ENCODE measurements at regions not wholly inside any gene's neighbourhood (a gene's known extent, or its start where the extent isn't known, plus 50 kb on each side); places are given as distances from the start of the nearest gene placed in this dataset.

GRCh38 chr2:107020392-107020791, 134.4 kb upstream of the ST6GAL2 start:
- TF ChIP-seq SP1 (CRISPR knock-in tag; conservative IDR thresholded peaks at IDR 0.05), result no peak
- no peak for TF ChIP-seq IRF1 (CRISPR knock-in tag; IDR thresholded peaks at IDR 0.05)
- no peak for TF ChIP-seq PREB (CRISPR knock-in tag; IDR thresholded peaks at IDR 0.05; ENCODE audit: borderline replicate concordance)
- no peak for TF ChIP-seq CTCF (IDR thresholded peaks at IDR 0.05)
- TF ChIP-seq MAX (CRISPR knock-in tag; IDR thresholded peaks at IDR 0.05), result no peak
- TF ChIP-seq NR2C2 (CRISPR knock-in tag; IDR thresholded peaks at IDR 0.05), result no peak
- no peak for TF ChIP-seq ZNF121 (CRISPR knock-in tag; IDR thresholded peaks at IDR 0.05)
- TF ChIP-seq JUN (CRISPR knock-in tag; IDR thresholded peaks at IDR 0.05), result no peak
- TF ChIP-seq ATF6 (CRISPR knock-in tag; IDR thresholded peaks at IDR 0.05), result no peak
- TF ChIP-seq NFE2L1 (CRISPR knock-in tag; IDR thresholded peaks at IDR 0.05), result no peak
- no peak for TF ChIP-seq CREB1 (CRISPR knock-in tag; IDR thresholded peaks at IDR 0.05)
